HCT116 (cell line): ENCODE measurements at regions not wholly inside any gene's neighbourhood (a gene's known extent, or its start where the extent isn't known, plus 50 kb on each side); places are given as distances from the start of the nearest gene placed in this dataset.

Source experiments
- JUND ChIP-seq: IDR thresholded peaks from 2 replicates; pipeline ENCODE4 v1.6.1; 2012
- POLR2AphosphoS5 ChIP-seq: IDR thresholded peaks from 2 replicates; pipeline ENCODE4 v1.6.1; 2011; ENCODE audit warnings: mild to moderate bottlenecking, low read depth, low read length, moderate library complexity
- YY1 ChIP-seq: IDR thresholded peaks from 2 replicates; pipeline ENCODE4 v1.6.1; 2011; ENCODE audit warnings: low read length, low read depth, moderate library complexity, mild to moderate bottlenecking; ENCODE audit not compliant: insufficient replicate concordance; ENCODE audit errors: extremely low read depth
- ZBTB33 ChIP-seq: IDR thresholded peaks from 2 replicates; pipeline ENCODE4 v1.6.1; 2011; ENCODE audit warnings: mild to moderate bottlenecking, low read length, moderate library complexity; ENCODE audit not compliant: insufficient replicate concordance; ENCODE audit errors: extremely low read depth
- ZNF274 ChIP-seq: fragments of 200-500 bp; sonication (Bioruptor generic); IDR thresholded peaks from 2 replicates; pipeline ENCODE4 v1.6.1; 2014; ENCODE audit warnings: mild to moderate bottlenecking, low read depth, low read length, inconsistent platforms
- TF ChIP-seq, protein P1 (sequence below), 3 experiments: fragments of 200-600 bp in 1 of 3; sonication (generic) in 1 of 3; IDR thresholded peaks in 2 of 3; conservative IDR thresholded peaks in 1 of 3; 2 replicates each; pipeline ENCODE4 v1.5.1; 2012 to 2017; ENCODE audit warnings: low read depth in 2 of 3, low read length in 2 of 3, antibody characterized with exemption in 1 of 3, borderline replicate concordance in 1 of 3, control low read depth in 1 of 3, mild to moderate bottlenecking in 1 of 3, mixed read lengths in 1 of 3, mixed run types in 1 of 3, moderate library complexity in 1 of 3; ENCODE audit not compliant: insufficient read depth in 1 of 3

- TF ChIP-seq YY1 (no peak), POLR2AphosphoS5 (no peak), JUND (no peak), ZBTB33 (no peak), ZNF274 (no peak)
- TF ChIP-seq, protein P1, sequence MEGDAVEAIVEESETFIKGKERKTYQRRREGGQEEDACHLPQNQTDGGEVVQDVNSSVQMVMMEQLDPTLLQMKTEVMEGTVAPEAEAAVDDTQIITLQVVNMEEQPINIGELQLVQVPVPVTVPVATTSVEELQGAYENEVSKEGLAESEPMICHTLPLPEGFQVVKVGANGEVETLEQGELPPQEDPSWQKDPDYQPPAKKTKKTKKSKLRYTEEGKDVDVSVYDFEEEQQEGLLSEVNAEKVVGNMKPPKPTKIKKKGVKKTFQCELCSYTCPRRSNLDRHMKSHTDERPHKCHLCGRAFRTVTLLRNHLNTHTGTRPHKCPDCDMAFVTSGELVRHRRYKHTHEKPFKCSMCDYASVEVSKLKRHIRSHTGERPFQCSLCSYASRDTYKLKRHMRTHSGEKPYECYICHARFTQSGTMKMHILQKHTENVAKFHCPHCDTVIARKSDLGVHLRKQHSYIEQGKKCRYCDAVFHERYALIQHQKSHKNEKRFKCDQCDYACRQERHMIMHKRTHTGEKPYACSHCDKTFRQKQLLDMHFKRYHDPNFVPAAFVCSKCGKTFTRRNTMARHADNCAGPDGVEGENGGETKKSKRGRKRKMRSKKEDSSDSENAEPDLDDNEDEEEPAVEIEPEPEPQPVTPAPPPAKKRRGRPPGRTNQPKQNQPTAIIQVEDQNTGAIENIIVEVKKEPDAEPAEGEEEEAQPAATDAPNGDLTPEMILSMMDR (IDR thresholded peaks at IDR 0.05 in 2 of 3, conservative IDR thresholded peaks at IDR 0.05 in 1 of 3; ENCODE audit: borderline replicate concordance in 1 of 3, insufficient read depth in 1 of 3, low read depth in 2 of 3, low read length in 2 of 3): no peak
Measured at GRCh38 chr16:61579195-61579594, 457.0 kb downstream of the CDH8 start.
